D721Med (cell line): ENCODE measurements at regions not wholly inside any gene's neighbourhood (a gene's known extent, or its start where the extent isn't known, plus 50 kb on each side); places are given as distances from the start of the nearest gene placed in this dataset.

Experiments
- DNase-seq: peaks from one replicate; pipeline ENCODE4 v3.0.0; 2011; ENCODE audit warnings: low spot score; ENCODE audit not compliant: insufficient read length
- FAIRE-seq: peaks from 2 replicates; lab custom pipeline; 2011; peaks lifted over from hg19 to GRCh38; lab: Jason Lieb, UNC
- TF ChIP-seq, protein P1 (sequence below): IDR thresholded peaks from 2 replicates; pipeline ENCODE4 v1.5.1; 2012; ENCODE audit warnings: mild to moderate bottlenecking, control low read depth; ENCODE audit not compliant: insufficient read depth; ENCODE audit errors: missing control alignments

DNA sequence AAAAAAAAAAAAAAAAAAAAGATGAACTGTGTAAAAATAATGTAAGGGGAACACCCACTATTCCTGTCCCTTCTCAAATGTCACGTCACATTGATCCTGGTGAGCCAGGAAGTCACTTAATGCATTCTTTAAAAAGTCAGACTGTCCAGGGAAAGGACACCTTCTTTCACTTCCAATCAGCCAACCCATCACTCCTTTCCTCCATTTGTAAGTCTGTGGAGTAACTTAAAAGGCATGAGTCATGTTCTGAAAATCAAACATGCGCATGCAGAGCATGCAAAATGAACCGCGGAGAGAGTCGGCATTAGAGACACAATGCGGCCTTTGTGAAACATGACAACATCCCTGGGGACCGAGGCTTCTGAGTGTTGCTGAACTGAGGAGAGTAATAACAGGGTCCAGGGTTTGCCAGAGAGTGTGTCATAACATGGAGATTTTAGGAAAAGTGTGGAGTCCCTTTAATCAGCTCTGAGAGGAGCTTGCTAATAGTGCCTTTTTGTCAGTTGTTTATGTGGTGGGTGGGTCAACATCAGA lies 77.6 kb upstream of the SEMA6A start:
- DNase-seq (no peak), FAIRE-seq (no peak)
- TF ChIP-seq, protein P1, sequence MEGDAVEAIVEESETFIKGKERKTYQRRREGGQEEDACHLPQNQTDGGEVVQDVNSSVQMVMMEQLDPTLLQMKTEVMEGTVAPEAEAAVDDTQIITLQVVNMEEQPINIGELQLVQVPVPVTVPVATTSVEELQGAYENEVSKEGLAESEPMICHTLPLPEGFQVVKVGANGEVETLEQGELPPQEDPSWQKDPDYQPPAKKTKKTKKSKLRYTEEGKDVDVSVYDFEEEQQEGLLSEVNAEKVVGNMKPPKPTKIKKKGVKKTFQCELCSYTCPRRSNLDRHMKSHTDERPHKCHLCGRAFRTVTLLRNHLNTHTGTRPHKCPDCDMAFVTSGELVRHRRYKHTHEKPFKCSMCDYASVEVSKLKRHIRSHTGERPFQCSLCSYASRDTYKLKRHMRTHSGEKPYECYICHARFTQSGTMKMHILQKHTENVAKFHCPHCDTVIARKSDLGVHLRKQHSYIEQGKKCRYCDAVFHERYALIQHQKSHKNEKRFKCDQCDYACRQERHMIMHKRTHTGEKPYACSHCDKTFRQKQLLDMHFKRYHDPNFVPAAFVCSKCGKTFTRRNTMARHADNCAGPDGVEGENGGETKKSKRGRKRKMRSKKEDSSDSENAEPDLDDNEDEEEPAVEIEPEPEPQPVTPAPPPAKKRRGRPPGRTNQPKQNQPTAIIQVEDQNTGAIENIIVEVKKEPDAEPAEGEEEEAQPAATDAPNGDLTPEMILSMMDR, result no peak

DNA sequence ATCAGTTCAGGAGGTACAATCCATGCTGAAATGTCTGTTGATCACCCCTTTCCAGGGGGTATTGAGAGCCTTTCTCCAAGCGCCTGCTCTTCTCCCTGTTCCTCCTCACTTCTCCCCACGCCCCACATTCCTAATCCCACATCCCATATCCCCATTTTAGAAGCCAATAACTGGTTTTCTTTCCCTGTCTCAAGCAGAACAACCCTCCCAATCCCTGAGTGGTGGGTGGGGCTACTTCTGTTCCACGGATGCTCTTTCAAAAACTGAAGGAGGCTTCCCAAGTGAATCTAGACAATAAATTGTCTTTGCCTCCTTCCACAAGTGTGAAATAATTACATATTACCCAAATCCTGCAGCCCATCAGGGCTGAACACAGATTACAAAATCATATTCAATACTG lies 77.0 kb upstream of the SEMA6A start:
- DNase-seq (no peak), FAIRE-seq (no peak)
- TF ChIP-seq, protein P1, result no peak

DNA sequence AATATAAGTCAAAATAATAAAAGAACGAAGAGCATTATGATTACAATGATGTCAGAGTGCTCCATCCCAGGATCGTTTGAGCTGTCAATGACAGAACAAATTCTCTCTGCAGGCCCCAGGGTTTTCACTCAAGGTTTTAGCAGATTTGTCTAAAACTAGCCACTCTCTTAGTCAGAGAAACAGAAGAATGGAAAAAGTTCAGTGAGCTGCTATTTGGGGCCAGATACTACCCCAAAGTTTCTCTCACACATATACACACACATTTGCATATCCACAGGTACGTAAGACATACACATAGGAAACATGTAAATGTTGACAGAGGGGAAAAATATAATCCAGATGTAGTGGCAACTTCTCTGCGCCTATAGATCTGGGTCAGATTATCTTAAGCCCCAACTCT lies 76.3 kb upstream of the SEMA6A start:
- FAIRE-seq, result no peak
- TF ChIP-seq, protein P1, result no peak
- no peak for DNase-seq

DNA sequence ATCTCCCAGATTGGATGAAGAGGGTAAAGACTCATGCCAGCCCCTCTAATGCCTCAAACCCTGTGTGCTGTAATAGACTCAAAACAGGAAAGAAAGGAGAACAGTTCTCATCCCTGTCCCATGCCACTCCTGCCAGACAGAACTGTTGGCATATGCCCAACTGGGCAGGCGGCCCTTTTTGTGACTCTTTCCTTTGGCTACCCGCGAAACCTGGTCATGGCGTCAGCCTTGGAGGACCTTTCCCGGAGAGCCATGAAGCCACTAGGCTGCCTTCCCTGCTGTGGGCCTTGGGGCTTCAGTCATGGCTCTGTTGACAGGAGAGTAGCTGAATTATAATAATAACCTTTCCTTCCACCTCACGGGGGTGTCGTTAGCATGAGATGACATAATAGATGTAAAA lies 75.9 kb upstream of the SEMA6A start:
- TF ChIP-seq, protein P1, result no peak
- no peak for FAIRE-seq

DNA sequence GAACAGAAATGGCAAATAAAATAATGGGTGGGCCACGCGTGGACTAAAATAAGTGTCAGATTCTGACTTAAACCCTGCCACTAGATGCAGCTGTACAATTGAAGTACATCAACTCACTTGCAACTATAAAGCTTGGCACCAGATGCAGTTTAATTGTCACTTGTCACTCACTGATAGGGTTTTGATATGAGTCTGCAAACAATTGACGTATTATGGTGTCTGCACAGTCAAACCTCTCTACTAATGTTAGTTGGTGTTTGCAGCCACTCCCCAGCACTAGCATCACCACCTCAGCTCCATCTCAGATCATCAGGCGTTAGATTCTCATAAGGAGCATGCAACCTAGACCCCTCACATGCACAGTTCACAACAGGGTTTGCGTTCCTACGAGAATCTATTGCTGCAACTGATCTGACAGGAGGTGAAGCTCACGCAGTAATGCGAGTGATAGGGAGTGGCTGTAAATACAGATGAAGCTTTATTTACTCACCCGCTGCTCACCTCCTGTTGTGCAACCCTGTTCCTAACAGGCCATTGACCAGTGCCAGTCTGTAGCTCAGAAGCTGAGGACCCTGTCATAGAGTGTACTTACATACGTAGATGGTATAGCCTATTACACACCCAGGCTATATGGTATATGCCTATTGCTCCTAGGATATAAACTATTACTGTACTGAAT lies 72.1 kb upstream of the SEMA6A start:
- FAIRE-seq (no peak), DNase-seq (no peak)
- TF ChIP-seq, protein P1, result no peak

More for the DNA sequence above, 75.9 kb upstream of the SEMA6A start:
- DNase-seq, result no peak

DNA sequence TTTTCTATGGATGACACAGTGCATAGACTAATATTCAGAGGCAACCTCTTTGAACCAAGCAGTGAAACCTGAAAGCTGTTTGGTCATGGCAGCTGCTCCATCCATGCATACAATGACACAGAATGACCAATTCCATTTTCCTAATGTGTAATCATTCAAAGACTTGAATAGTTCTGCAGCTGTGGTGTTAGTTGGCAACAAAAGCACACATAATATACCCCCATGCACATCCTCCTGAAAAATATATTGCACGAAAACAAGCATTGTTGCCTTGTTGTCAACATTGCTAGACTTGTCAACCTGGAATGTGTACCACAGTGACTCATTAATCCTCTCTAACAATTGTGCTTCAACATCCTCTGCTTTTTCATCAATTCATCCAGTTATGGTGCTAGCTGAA lies 71.0 kb upstream of the SEMA6A start:
- TF ChIP-seq, protein P1, result no peak
- FAIRE-seq (no peak), DNase-seq (no peak)

DNA sequence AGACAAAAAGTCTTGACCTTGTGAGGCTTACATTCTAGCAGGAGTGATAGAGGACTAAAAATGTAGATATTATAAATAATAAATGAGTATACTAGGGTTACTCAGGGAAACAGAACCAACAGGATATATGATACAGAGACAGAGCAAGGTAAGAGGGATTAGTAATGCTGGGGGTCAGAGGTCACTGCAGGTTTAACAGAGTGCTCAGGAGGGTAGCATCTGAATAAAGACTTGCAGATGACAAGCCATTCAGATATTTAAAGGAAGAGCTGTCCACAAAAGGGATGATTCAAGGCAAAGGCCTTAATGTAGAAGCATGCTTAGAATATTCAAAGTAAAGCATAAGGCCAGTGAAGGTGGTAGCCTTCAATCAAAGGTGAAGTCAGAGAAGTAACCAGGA lies 65.6 kb upstream of the SEMA6A start:
- TF ChIP-seq, protein P1, result no peak
- DNase-seq (no peak), FAIRE-seq (no peak)
